ENCODE measurements at regions not wholly inside any gene's neighbourhood (a gene's known extent, or its start where the extent isn't known, plus 50 kb on each side); places are given as distances from the start of the nearest gene placed in this dataset.

- TF ChIP-seq SPI1 (IDR thresholded peaks at IDR 0.05; ENCODE audit: low read depth, low read length): no peak
- TF ChIP-seq POLR2AphosphoS5 (IDR thresholded peaks at IDR 0.05; ENCODE audit: low read depth, low read length): no peak
- TF ChIP-seq TAF1 (IDR thresholded peaks at IDR 0.05; ENCODE audit: low read depth, low read length): no peak
- no peak for TF ChIP-seq POLR2A (IDR thresholded peaks at IDR 0.05; ENCODE audit: low read depth, low read length)
- no peak for TF ChIP-seq PAX5 (IDR thresholded peaks at IDR 0.05; ENCODE audit: insufficient read depth, low read length, severe bottlenecking)
- no peak for TF ChIP-seq POU2F2 (IDR thresholded peaks at IDR 0.05; ENCODE audit: low read depth, low read length)
Observed at GRCh38 chr14:82676403-82676802, 1142.8 kb upstream of the SEL1L start.

All from GM12891 (cell line).